Left lung (tissue), 4 donors: ENCODE measurements at regions not wholly inside any gene's neighbourhood (a gene's known extent, or its start where the extent isn't known, plus 50 kb on each side); places are given as distances from the start of the nearest gene placed in this dataset.

Source experiments
- ATAC-seq: fragments of 200-7000 bp; cut with Tn5 transposase; one replicate; pipeline ENCODE4 v1.9.1; 2020; ENCODE audit warnings: moderate library complexity
- DNase-seq, 4 donors: peaks; one replicate each; pipeline ENCODE4 v3.0.0-alpha.2; 2013 to 2020
- H3K27ac ChIP-seq, 2 donors: fragments of 200-600 bp; sonication (generic) in 1 of 2; one replicate each; pipeline versions ENCODE4 v1.5.0 to v1.8.0; 2020 to 2021
- H3K27me3 ChIP-seq, 2 donors: fragments of 200-600 bp; sonication (generic) in 1 of 2; one replicate each; pipeline versions ENCODE4 v1.5.0 to v1.8.0; 2020 to 2021
- H3K36me3 ChIP-seq, 2 donors: fragments of 200-600 bp; sonication (generic) in 1 of 2; one replicate each; pipeline versions ENCODE4 v1.5.0 to v1.8.0; 2020 to 2021
- H3K4me1 ChIP-seq, 2 donors: fragments of 200-600 bp; one replicate each; pipeline ENCODE4 v1.8.0; 2021
- H3K4me3 ChIP-seq, 2 donors: fragments of 200-600 bp; sonication (generic) in 1 of 2; one replicate each; pipeline versions ENCODE4 v1.5.0 to v1.8.0; 2020 to 2021; ENCODE audit warnings: mild to moderate bottlenecking in 1 of 2
- H3K9me3 ChIP-seq, 2 donors: fragments of 200-600 bp; sonication (generic) in 1 of 2; one replicate each; pipeline versions ENCODE4 v1.5.0 to v1.8.0; 2020 to 2021
- CTCF ChIP-seq, 2 donors: fragments of 200-600 bp; sonication (generic) in 1 of 2; IDR thresholded peaks; one replicate each; pipeline versions ENCODE4 v1.5.0 to v1.8.0; 2021; ENCODE audit warnings: antibody characterized with exemption in 2 of 2
- intact Hi-C, 2 donors: fragments of 100-400 bp; cut with DNase I; formaldehyde crosslinking; loops; one replicate each; pipeline versions ENCODE4 v1.11.2 to v1.14.2; 2022
- donor health status: DM: no; HTN: yes; CAD: no.
- donor health status: DM: no; HTN: no; CAD: no.

DNA sequence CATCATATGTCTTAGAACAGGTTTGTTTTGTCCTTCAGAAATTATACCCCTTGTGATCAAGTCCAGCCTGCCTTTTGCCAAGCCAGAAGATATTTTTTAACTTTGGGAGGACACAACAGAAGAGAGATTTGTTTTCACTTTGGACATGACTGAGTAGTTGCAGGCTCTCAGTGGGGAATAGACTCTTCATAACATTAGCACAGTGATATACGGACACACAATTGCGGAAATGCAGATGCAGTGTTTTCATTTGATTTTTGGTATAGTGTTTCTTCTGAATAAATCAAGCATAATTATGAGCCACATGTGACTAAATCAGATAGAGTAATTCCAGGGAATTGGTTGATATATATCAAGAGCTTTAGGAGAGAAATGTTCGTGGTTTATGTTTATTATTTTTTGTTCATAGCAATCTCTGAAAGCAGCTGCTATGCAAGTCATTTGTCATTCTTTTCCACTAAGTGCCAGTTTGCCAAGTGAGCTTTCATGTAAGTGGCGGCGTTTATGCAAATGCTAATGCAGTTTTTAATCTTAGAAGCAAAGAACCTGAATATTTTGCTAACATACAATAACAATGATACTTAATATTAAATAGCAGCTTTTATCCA, 69.6 kb upstream of the HDAC9 start:
- H3K4me3 ChIP-seq = no peak overlapping the region
- H3K36me3 ChIP-seq = no peaks in the 10 kb centered on the region
- no peaks in the 10 kb centered on the region for H3K9me3 ChIP-seq
- H3K27me3 ChIP-seq = no peaks in the 10 kb centered on the region
- intact Hi-C loops = no loop called here
- no peak for ATAC-seq
- H3K27ac ChIP-seq = no peak overlapping the region
- DNase-seq = no peak
- TF ChIP-seq CTCF (IDR thresholded peaks at IDR 0.05) = no peak
- H3K4me1 ChIP-seq = peaks cover 0 to 6% of the 10 kb centered on the region in 2 donors

DNA sequence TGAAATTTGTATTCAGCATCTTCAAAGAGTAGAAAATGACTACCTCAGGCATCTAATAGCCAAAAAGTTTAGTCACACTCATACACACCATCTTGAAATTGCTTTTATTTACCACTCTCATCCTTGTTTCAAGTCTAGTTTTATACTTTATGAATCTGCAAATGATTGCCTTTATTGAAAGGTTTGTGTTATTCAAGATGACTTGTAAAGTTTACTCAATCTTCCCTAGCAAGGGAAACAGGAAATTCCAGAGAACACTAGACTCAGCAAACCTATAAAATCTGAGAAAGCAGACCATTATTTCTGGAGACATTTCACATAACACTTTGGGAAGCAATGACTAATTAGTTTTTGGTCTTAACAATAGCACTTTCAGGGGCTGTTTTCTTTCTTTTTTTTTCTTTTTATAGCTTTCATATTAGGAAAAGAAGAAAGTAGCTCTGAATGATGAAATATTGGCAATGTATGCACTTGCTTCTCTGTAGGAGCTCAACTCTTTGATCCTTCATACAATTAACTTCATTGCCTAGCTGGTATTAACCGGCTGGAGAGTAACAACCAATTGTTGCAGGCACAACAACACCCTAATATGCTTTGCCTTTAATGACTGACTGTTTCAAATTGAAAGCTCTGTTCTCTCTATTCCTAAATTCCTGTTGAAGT, 68.9 kb upstream of the HDAC9 start:
- Histone ChIP-seq H3K9me3 (no peaks in the 10 kb centered on the region), H3K4me3 (no peak overlapping the region), H3K27ac (no peak overlapping the region), H3K27me3 (no peaks in the 10 kb centered on the region), H3K36me3 (no peaks in the 10 kb centered on the region), H3K4me1 (peaks cover 0 to 6% of the 10 kb centered on the region in 2 donors)
- DNase-seq (no peak), ATAC-seq (no peak)
- intact Hi-C loops = no loop called here
- TF ChIP-seq CTCF (IDR thresholded peaks at IDR 0.05) = no peak

DNA sequence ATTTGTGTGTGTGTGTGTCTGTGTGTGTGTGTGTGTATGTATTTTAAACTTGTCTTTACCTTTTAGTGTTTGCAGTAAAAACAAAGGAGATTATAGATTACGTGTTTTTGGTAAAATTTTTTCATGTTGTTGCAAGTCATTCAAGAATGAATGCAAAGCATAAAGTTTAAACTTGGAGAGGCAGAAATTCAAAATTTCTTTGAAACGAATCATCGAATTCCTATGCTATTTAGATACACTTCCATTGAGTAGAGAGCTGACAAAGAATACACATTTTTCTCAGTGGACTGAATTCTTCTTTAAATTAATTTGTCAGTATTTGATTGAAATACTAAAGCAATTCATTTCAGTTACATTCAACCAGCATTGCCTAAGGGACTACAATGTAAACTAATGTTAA, 66.0 kb upstream of the HDAC9 start:
- Histone ChIP-seq H3K27ac (no peak overlapping the region), H3K9me3 (no peaks in the 10 kb centered on the region), H3K27me3 (no peaks in the 10 kb centered on the region), H3K4me3 (no peak overlapping the region), H3K4me1 (peaks cover 0 to 6% of the 10 kb centered on the region in 2 donors), H3K36me3 (no peaks in the 10 kb centered on the region)
- TF ChIP-seq CTCF (IDR thresholded peaks at IDR 0.05) = no peak
- intact Hi-C loops = no loop called here
- ATAC-seq (no peak), DNase-seq (no peak)

DNA sequence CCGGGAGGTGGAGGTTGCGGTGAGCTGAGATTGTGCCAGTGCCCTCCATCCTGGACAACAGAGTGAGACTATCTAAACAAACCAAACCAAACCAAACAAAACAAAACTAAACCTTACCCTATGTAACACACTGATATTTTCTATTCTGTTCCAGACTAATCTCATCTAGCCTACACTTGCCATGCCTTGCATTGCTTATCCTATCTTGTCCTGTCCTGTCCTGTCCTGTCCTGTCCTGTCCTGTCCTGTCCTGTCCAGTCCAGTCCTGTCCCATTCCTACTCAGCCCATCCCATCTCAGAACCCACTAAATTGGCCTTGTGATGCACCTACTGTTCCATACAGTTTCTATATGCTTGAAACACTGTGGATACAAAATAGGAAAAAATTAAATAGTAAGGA, 64.7 kb upstream of the HDAC9 start:
- ATAC-seq (no peak), DNase-seq (no peak)
- Histone ChIP-seq H3K4me1 (peaks cover 0 to 6% of the 10 kb centered on the region in 2 donors), H3K36me3 (no peaks in the 10 kb centered on the region), H3K9me3 (no peaks in the 10 kb centered on the region), H3K4me3 (no peak overlapping the region), H3K27ac (no peak overlapping the region), H3K27me3 (no peaks in the 10 kb centered on the region)
- intact Hi-C loops = no loop called here
- TF ChIP-seq CTCF (IDR thresholded peaks at IDR 0.05) = no peak

DNA sequence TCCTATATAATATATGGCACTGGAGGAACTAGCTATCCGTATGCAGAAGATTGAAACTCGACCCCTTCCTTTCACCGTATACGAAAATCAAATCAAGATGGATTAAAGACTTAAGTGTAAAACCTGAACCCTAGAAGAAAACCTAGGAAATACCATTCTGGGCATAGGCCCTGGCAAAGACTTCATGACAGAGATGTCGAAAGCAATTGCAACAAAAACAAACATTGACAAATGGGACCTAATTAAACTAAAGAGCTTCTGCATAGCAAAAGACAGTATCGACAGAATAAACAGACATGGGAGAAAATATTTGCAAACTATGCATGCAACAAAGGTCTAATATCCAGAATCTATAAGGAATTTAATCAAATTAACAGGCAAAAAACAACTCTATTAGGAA, 61.4 kb upstream of the HDAC9 start:
- DNase-seq = no peak
- no peak for ATAC-seq
- Histone ChIP-seq H3K27me3 (no peaks in the 10 kb centered on the region), H3K36me3 (no peaks in the 10 kb centered on the region), H3K4me1 (no peaks in the 10 kb centered on the region), H3K9me3 (no peaks in the 10 kb centered on the region), H3K4me3 (no peak overlapping the region), H3K27ac (no peak overlapping the region)
- TF ChIP-seq CTCF (IDR thresholded peaks at IDR 0.05) = no peak
- intact Hi-C loops = no loop called here
